NCI-H128 (cell line): ENCODE measurements at regions not wholly inside any gene's neighbourhood (a gene's known extent, or its start where the extent isn't known, plus 50 kb on each side); places are given as distances from the start of the nearest gene placed in this dataset.
A peak's percentile ranks its signal among the peaks of the same experiment; 100 is the strongest.

Source experiments
- DNase-seq: peaks from one replicate; lab custom pipeline; 2025; ENCODE audit not compliant: unreplicated experiment; lab: John Stamatoyannopoulos, UW

- no peak for DNase-seq
Measured at GRCh38 chr11:128269466-128269865, 317.9 kb downstream of the ETS1 start.

GRCh38 chr11:128266893-128267292, 320.5 kb downstream of the ETS1 start:
- no peak for DNase-seq

- DNase-seq = no peak
Measured at GRCh38 chr11:128262463-128263345, 324.7 kb downstream of the ETS1 start.

GRCh38 chr11:128261011-128261421, 326.3 kb downstream of the ETS1 start:
- no peak for DNase-seq

GRCh38 chr11:128260398-128260797, 327.0 kb downstream of the ETS1 start:
- DNase-seq = no peak

- no peak for DNase-seq
Measured at GRCh38 chr11:128259816-128260215, 327.5 kb downstream of the ETS1 start.

GRCh38 chr11:128254941-128255340, 332.4 kb downstream of the ETS1 start:
- no peak for DNase-seq

GRCh38 chr11:128251140-128251539, 336.2 kb downstream of the ETS1 start:
- no peak for DNase-seq

- DNase-seq = no peak
Measured at GRCh38 chr11:128250482-128250881, 336.9 kb downstream of the ETS1 start.

GRCh38 chr11:128246810-128247594, 340.4 kb downstream of the ETS1 start:
- no peak for DNase-seq

- no peak for DNase-seq
Measured at GRCh38 chr11:128246364-128246801, 341.0 kb downstream of the ETS1 start.

- DNase-seq = no peak
Measured at GRCh38 chr11:128244871-128245270, 342.5 kb downstream of the ETS1 start.

- DNase-seq = no peak
Measured at GRCh38 chr11:128242451-128242850, 344.9 kb downstream of the ETS1 start.

GRCh38 chr11:128240546-128240945, 346.8 kb downstream of the ETS1 start:
- DNase-seq = no peak

GRCh38 chr11:128239306-128239705, 348.1 kb downstream of the ETS1 start:
- no peak for DNase-seq

GRCh38 chr11:128238521-128239265, 348.7 kb downstream of the ETS1 start:
- DNase-seq = no peak

- no peak for DNase-seq
Measured at GRCh38 chr11:128236506-128237498, 350.6 kb downstream of the ETS1 start.

- peak; percentile 10 for DNase-seq
Measured at GRCh38 chr11:128235958-128236357, 351.4 kb downstream of the ETS1 start.

GRCh38 chr11:128235426-128235825, 351.9 kb downstream of the ETS1 start:
- DNase-seq = no peak

- no peak for DNase-seq
Measured at GRCh38 chr11:128234143-128234542, 353.2 kb downstream of the ETS1 start.
